IMR-90 (cell line): ENCODE measurements at regions not wholly inside any gene's neighbourhood (a gene's known extent, or its start where the extent isn't known, plus 50 kb on each side); places are given as distances from the start of the nearest gene placed in this dataset.

ENCODE experiments used
- ATAC-seq: fragments of 200-7000 bp; cut with Tn5 transposase; 2 replicates; pipeline ENCODE4 v1.9.1; 2020; ENCODE audit warnings: low read depth, mild to moderate bottlenecking, moderate library complexity
- BruUV-seq: library from RNA; stranded (reverse); fragments of 400-500 nt; replicated peaks from 2 replicates; lab custom pipeline; 2021; lab: Mats Ljungman, UMichigan
- CTCF ChIA-PET: fragments of 300-600 bp; formaldehyde crosslinking; extraction: SDS; loops from one replicate; lab custom pipeline; 2021; ENCODE audit warnings: antibody characterized with exemption; lab: Yijun Ruan, JAX
- POLR2A ChIA-PET: fragments of 300-600 bp; sonication (Branson Sonifier 250); formaldehyde crosslinking; loops from one replicate; lab custom pipeline; 2022; ENCODE audit warnings: antibody characterized with exemption; ENCODE audit not compliant: unreplicated experiment; lab: Charles Lee
- DNase-seq: peaks from one replicate; pipeline ENCODE4 v3.0.0; 2013
- H2AFZ ChIP-seq: replicated peaks from 2 replicates; pipeline ENCODE3; 2013; ENCODE audit warnings: low read length, mild to moderate bottlenecking; ENCODE audit not compliant: poor library complexity
- H2AK5ac ChIP-seq: 2 replicates; pipeline ENCODE4 v1.6.1; 2013; ENCODE audit warnings: low read depth, low read length, inconsistent platforms
- H2AK9ac ChIP-seq: replicated peaks from 2 replicates; pipeline ENCODE3; 2013; ENCODE audit warnings: mild to moderate bottlenecking, low read depth, low read length, moderate library complexity; ENCODE audit not compliant: poor library complexity
- H2BK120ac ChIP-seq: 2 replicates; pipeline ENCODE4 v1.6.1; 2013; ENCODE audit warnings: low read depth, low read length, inconsistent platforms
- H2BK15ac ChIP-seq: 3 replicates; pipeline ENCODE4 v1.6.1; 2013; ENCODE audit warnings: low read depth, low read length, inconsistent platforms
- H2BK20ac ChIP-seq: 2 replicates; pipeline ENCODE4 v1.6.1; 2013; ENCODE audit warnings: low read depth, mild to moderate bottlenecking, inconsistent platforms, low read length, moderate library complexity
- H2BK5ac ChIP-seq: 2 replicates; pipeline ENCODE4 v1.6.1; 2013; ENCODE audit warnings: mild to moderate bottlenecking, low read depth, low read length, inconsistent platforms; ENCODE audit not compliant: poor library complexity, severe bottlenecking
- H3K14ac ChIP-seq: replicated peaks from 2 replicates; pipeline ENCODE4 v1.6.1; 2013; ENCODE audit warnings: low read depth, low read length, inconsistent platforms
- H3K18ac ChIP-seq: 2 replicates; pipeline ENCODE4 v1.6.1; 2013; ENCODE audit warnings: low read depth, low read length, control low read depth
- H3K23ac ChIP-seq: 2 replicates; pipeline ENCODE4 v1.6.1; 2013; ENCODE audit warnings: low read depth, low read length, inconsistent platforms
- H3K27ac ChIP-seq: 2 replicates; pipeline ENCODE4 v1.5.1; 2013; ENCODE audit warnings: mild to moderate bottlenecking, control low read depth, low read length; ENCODE audit not compliant: insufficient read depth
- H3K27me3 ChIP-seq: 2 replicates; pipeline ENCODE4 v1.6.1; 2013; ENCODE audit warnings: low read length; ENCODE audit not compliant: control insufficient read depth, insufficient read depth
- H3K36me3 ChIP-seq: 2 replicates; pipeline ENCODE4 v1.6.1; 2013; ENCODE audit warnings: low read length, mixed read lengths; ENCODE audit not compliant: control insufficient read depth, insufficient read depth
- H3K4ac ChIP-seq: 2 replicates; pipeline ENCODE4 v1.6.1; 2013; ENCODE audit warnings: low read depth, low read length, inconsistent platforms
- H3K4me1 ChIP-seq: 2 replicates; pipeline ENCODE4 v1.6.1; 2013; ENCODE audit warnings: low read length, mixed read lengths; ENCODE audit not compliant: control insufficient read depth, insufficient read depth
- H3K4me2 ChIP-seq: 2 replicates; pipeline ENCODE4 v1.6.1; 2013; ENCODE audit warnings: low read depth, mild to moderate bottlenecking, control low read depth, low read length, moderate library complexity
- H3K4me3 ChIP-seq: 2 replicates; pipeline ENCODE4 v1.5.1; 2013; ENCODE audit warnings: low read depth, mild to moderate bottlenecking, control low read depth, low read length, moderate library complexity; ENCODE audit not compliant: insufficient read depth
- H3K56ac ChIP-seq: 2 replicates; pipeline ENCODE4 v1.6.1; 2013; ENCODE audit warnings: low read length, inconsistent platforms; ENCODE audit not compliant: insufficient read depth; ENCODE audit errors: extremely low read depth
- H3K79me1 ChIP-seq, 2 experiments: 2 replicates each; pipeline ENCODE4 v1.6.1; 2013; ENCODE audit warnings: low read length in 2 of 2, inconsistent platforms in 1 of 2, low read depth in 1 of 2
- H3K9ac ChIP-seq: 2 replicates; pipeline ENCODE4 v1.6.1; 2013; ENCODE audit warnings: low read depth, low read length, control low read depth
- H3K9me1 ChIP-seq: 2 replicates; pipeline ENCODE4 v1.6.1; 2013; ENCODE audit warnings: low read length, inconsistent platforms; ENCODE audit not compliant: insufficient read depth
- H3K9me3 ChIP-seq: 2 replicates; pipeline ENCODE4 v1.6.1; 2013; ENCODE audit warnings: low read length; ENCODE audit not compliant: control insufficient read depth, insufficient read depth
- H4K20me1 ChIP-seq: 2 replicates; pipeline ENCODE4 v1.6.1; 2013; ENCODE audit warnings: low read length, inconsistent platforms; ENCODE audit not compliant: insufficient read depth
- H4K5ac ChIP-seq: 2 replicates; pipeline ENCODE4 v1.6.1; 2013; ENCODE audit warnings: mild to moderate bottlenecking, low read depth, low read length, control low read depth
- H4K8ac ChIP-seq, 2 experiments: 2 replicates each; pipeline ENCODE4 v1.6.1; 2013; ENCODE audit warnings: low read depth in 2 of 2, low read length in 2 of 2, control low read depth in 1 of 2, inconsistent platforms in 1 of 2
- H4K91ac ChIP-seq: 2 replicates; pipeline ENCODE4 v1.6.1; 2013; ENCODE audit warnings: low read depth, low read length, inconsistent platforms; ENCODE audit not compliant: insufficient read depth
- BHLHE40 ChIP-seq: fragments of 150-350 bp; IDR thresholded peaks from 2 replicates; pipeline ENCODE4 v1.6.1; 2016; ENCODE audit warnings: mild to moderate bottlenecking, low read depth, low read length
- CEBPB ChIP-seq: IDR thresholded peaks from 2 replicates; pipeline ENCODE4 v1.6.1; 2012; ENCODE audit warnings: low read depth, low read length, improper control_type of control experiment
- CHD1 ChIP-seq: IDR thresholded peaks from 2 replicates; pipeline ENCODE4 v1.6.1; 2012; ENCODE audit warnings: low read depth, low read length, improper control_type of control experiment
- CTCF ChIP-seq: conservative IDR thresholded peaks from 2 replicates; pipeline ENCODE4 v1.5.1; 2012; ENCODE audit warnings: mild to moderate bottlenecking, low read depth, low read length, improper control_type of control experiment
- ELK1 ChIP-seq: fragments of 150-350 bp; IDR thresholded peaks from 2 replicates; pipeline ENCODE4 v1.6.1; 2016; ENCODE audit warnings: low read depth, mild to moderate bottlenecking, low read length, moderate library complexity, borderline replicate concordance
- FOS ChIP-seq: fragments of 150-350 bp; IDR thresholded peaks from 2 replicates; pipeline ENCODE4 v1.6.1; 2016; ENCODE audit warnings: low read depth, low read length
- MAFK ChIP-seq: IDR thresholded peaks from 2 replicates; pipeline ENCODE4 v1.6.1; 2012; ENCODE audit warnings: low read depth, low read length, improper control_type of control experiment
- MAZ ChIP-seq: IDR thresholded peaks from 2 replicates; pipeline ENCODE4 v1.6.1; 2012; ENCODE audit warnings: low read depth, mild to moderate bottlenecking, low read length, improper control_type of control experiment, moderate library complexity, borderline replicate concordance
- MXI1 ChIP-seq: IDR thresholded peaks from 2 replicates; pipeline ENCODE4 v1.6.1; 2012; ENCODE audit warnings: low read depth, mild to moderate bottlenecking, low read length, moderate library complexity, borderline replicate concordance
- NFE2L2 ChIP-seq: fragments of 150-350 bp; IDR thresholded peaks from 2 replicates; pipeline ENCODE4 v1.6.1; 2016; ENCODE audit warnings: low read depth, mild to moderate bottlenecking, low read length
- POLR2A ChIP-seq: IDR thresholded peaks from 2 replicates; pipeline ENCODE4 v1.6.1; 2012; ENCODE audit warnings: mild to moderate bottlenecking, low read depth, low read length
- RAD21 ChIP-seq: IDR thresholded peaks from 2 replicates; pipeline ENCODE4 v1.6.1; 2012; ENCODE audit warnings: low read length, improper control_type of control experiment
- RCOR1 ChIP-seq: IDR thresholded peaks from 2 replicates; pipeline ENCODE4 v1.6.1; 2012; ENCODE audit warnings: mild to moderate bottlenecking, low read length, improper control_type of control experiment; ENCODE audit not compliant: insufficient replicate concordance
- RFX5 ChIP-seq: IDR thresholded peaks from 2 replicates; pipeline ENCODE4 v1.8.0; 2012; ENCODE audit warnings: low read depth, mild to moderate bottlenecking, low read length, moderate library complexity
- SMC3 ChIP-seq: fragments of 150-350 bp; IDR thresholded peaks from 2 replicates; pipeline ENCODE4 v1.6.1; 2016; ENCODE audit warnings: low read depth, mild to moderate bottlenecking, antibody characterized with exemption, low read length, moderate library complexity
- USF2 ChIP-seq: fragments of 150-350 bp; IDR thresholded peaks from 2 replicates; pipeline ENCODE4 v1.6.1; 2017; ENCODE audit warnings: mild to moderate bottlenecking, antibody characterized with exemption, low read length, low read depth
- WGBS, 2 experiments: methylation state at CpG; one replicate each; pipeline versions ENCODE4 v1.1.5 to v1.1.7; 2013; ENCODE audit warnings: missing lambda C conversion rate in 2 of 2; ENCODE audit not compliant: insufficient read length in 1 of 2; ENCODE audit errors: extremely low coverage in 2 of 2; 5-methylcytosine and 5-hydroxymethylcytosine counted together
- dilution Hi-C: fragments of 300-500 bp; cut with HindIII; formaldehyde crosslinking; loops from one replicate; pipeline ENCODE4 v1.14.3; 2018; ENCODE audit warnings: low sequenced_read_pairs; ENCODE audit not compliant: unreplicated experiment
- in situ Hi-C: fragments of 300-500 bp; cut with MboI; formaldehyde crosslinking; loops from 3 replicates; pipeline ENCODE4 v1.14.3; 2019; ENCODE audit warnings: low sequenced_read_pairs, inconsistent platforms, mixed read lengths
- intact Hi-C: fragments of 100-400 bp; cut with micrococcal nuclease; formaldehyde crosslinking; loops from 2 replicates; pipeline ENCODE4 v1.10.0; 2022

GRCh38 chr20:39227416-39227815 lies 265.3 kb downstream of the DHX35 start:
- no peak overlapping the region for H2AK9ac ChIP-seq
- BruUV-seq = no TSS peak
- H4K91ac ChIP-seq = no peak overlapping the region
- in situ Hi-C loops = no loop called here
- no peaks in the 10 kb centered on the region for H3K27me3 ChIP-seq
- H3K56ac ChIP-seq = no peak overlapping the region
- no peak overlapping the region for H3K14ac ChIP-seq
- H2AK5ac ChIP-seq = no peak overlapping the region
- H3K9me3 ChIP-seq = no peaks in the 10 kb centered on the region
- POLR2A ChIA-PET = no interaction called here
- intact Hi-C loops = no loop called here
- no peak overlapping the region for H4K5ac ChIP-seq
- H2BK15ac ChIP-seq = no peak overlapping the region
- CTCF ChIA-PET = interaction anchor here (0.5 kb wide), 1 partner anchor 204 kb away, joined by 5 read pairs; no protein-coding TSS in a partner anchor
- ATAC-seq (no peak), DNase-seq (no peak)
- H4K8ac ChIP-seq = no peak overlapping the region
- H4K20me1 ChIP-seq = no peaks in the 10 kb centered on the region
- no peak overlapping the region for H3K9ac ChIP-seq
- H3K4me3 ChIP-seq = no peak overlapping the region
- no peak overlapping the region for H3K18ac ChIP-seq
- H3K4me2 ChIP-seq = no peak overlapping the region
- no peak overlapping the region for H3K4ac ChIP-seq
- H3K79me1 ChIP-seq = no peaks in the 10 kb centered on the region
- H3K23ac ChIP-seq = no peak overlapping the region
- no peaks in the 10 kb centered on the region for H3K36me3 ChIP-seq
- no peak overlapping the region for H2AFZ ChIP-seq
- no peak for TF ChIP-seq SMC3
- TF ChIP-seq CEBPB = no peak
- TF ChIP-seq FOS = no peak
- no peak for TF ChIP-seq RFX5
- no peak for TF ChIP-seq MAFK
- no peak for TF ChIP-seq CHD1
- no peak for TF ChIP-seq NFE2L2
- TF ChIP-seq RCOR1 = no peak
- TF ChIP-seq RAD21 = no peak
- TF ChIP-seq POLR2A = no peak
- no peak for TF ChIP-seq BHLHE40
- TF ChIP-seq MAZ = no peak
- TF ChIP-seq MXI1 = no peak
- no peak for TF ChIP-seq ELK1
- no peak for TF ChIP-seq CTCF
- TF ChIP-seq USF2 = no peak
- H2BK5ac ChIP-seq = no peak overlapping the region
- dilution Hi-C loops = no loop called here
- H3K4me1 ChIP-seq = no peaks in the 10 kb centered on the region
- H3K27ac ChIP-seq = no peak overlapping the region
- H3K9me1 ChIP-seq = no peaks in the 10 kb centered on the region
- 0% methylated on average over 1 of the region's 7 CpGs; no CpG with 5 or more reads in 1 of the 2 experiments for WGBS, 2 experiments
- no peak overlapping the region for H2BK20ac ChIP-seq
- no peak overlapping the region for H2BK120ac ChIP-seq
